Dendritic cell treated with granulocyte-macrophage colony-stimulating factor and Interleukin-4, amounts not matched to agents 40 ng/mL and 50 ng/mL, for 4 days (primary cell): ENCODE measurements at regions not wholly inside any gene's neighbourhood (a gene's known extent, or its start where the extent isn't known, plus 50 kb on each side); places are given as distances from the start of the nearest gene placed in this dataset.
A peak's percentile ranks its signal among the peaks of the same experiment; 100 is the strongest.

Experiments used
- H3K27ac Mint-ChIP-seq: one replicate; pipeline ENCODE4 v1.8.0; 2022; ENCODE audit warnings: mild to moderate bottlenecking, mixed read lengths
- H3K27me3 Mint-ChIP-seq: one replicate; pipeline ENCODE4 v1.8.0; 2022; ENCODE audit warnings: mild to moderate bottlenecking, mixed read lengths
- H3K36me3 Mint-ChIP-seq: one replicate; pipeline ENCODE4 v1.8.0; 2022; ENCODE audit warnings: low read depth, mixed read lengths
- H3K4me1 Mint-ChIP-seq: one replicate; pipeline ENCODE4 v1.8.0; 2022; ENCODE audit warnings: low read depth, mixed read lengths
- H3K4me3 Mint-ChIP-seq: one replicate; pipeline ENCODE4 v1.8.0; 2022; ENCODE audit warnings: mild to moderate bottlenecking, moderate library complexity, mixed read lengths
- H3K9me3 Mint-ChIP-seq: one replicate; pipeline ENCODE4 v1.8.0; 2022; ENCODE audit warnings: mixed read lengths
- intact Hi-C: fragments of 100-400 bp; cut with micrococcal nuclease; formaldehyde crosslinking; loops from one replicate; pipeline ENCODE4 v1.15.0; 2022

DNA sequence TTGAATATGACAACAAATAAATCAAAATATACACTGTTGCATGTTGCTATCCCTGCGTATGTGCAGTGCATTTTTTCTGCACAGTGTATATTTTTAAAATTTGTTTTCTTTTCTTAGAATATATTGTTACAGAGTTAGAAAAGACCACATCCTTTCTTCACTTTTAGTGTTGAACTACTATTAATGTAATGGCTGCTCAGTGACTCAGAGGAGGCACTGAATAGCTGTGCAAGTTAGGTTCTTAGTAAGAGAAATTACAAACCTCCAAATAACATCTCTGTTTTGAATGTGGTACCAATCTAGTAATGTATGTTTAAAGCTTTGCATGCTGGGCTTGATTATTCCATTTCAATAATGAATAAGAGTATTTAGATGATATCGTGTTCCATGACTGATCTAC, 208.9 kb upstream of the PRR16 start:
- Mint-ChIP-seq H3K27ac (no peak overlapping the region), H3K36me3 (no peaks in the 10 kb centered on the region), H3K27me3 (no peaks in the 10 kb centered on the region), H3K4me1 (peaks cover 12% of the 10 kb centered on the region), H3K9me3 (peaks cover under 1% of the 10 kb centered on the region), H3K4me3 (no peak overlapping the region)
- intact Hi-C loops = loop anchor here (5.0 kb wide), 1 partner anchor 118 kb away; no protein-coding TSS in a partner anchor

DNA sequence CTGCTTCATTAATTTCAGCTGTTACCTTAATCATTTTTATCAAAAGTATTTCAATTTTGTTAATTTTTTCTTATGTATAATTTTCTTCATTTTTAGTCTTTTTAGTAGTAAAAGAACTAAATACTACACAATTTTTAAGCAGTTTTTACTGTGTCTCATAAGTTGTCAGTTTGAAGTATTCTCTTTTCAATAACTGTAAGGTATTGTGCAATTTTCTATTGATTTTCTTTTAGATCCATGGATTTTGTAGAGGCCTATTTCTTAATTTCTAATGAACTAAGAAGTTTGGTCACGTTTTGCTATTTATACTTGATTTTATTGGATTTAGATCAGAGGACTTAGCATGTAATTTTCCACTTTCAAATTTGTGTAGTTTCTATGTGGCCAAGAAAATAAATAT, 207.7 kb upstream of the PRR16 start:
- Mint-ChIP-seq H3K27me3 (no peaks in the 10 kb centered on the region), H3K36me3 (no peaks in the 10 kb centered on the region), H3K4me3 (no peak overlapping the region), H3K27ac (no peak overlapping the region), H3K9me3 (peaks cover 7% of the 10 kb centered on the region), H3K4me1 (peaks cover 17% of the 10 kb centered on the region)
- intact Hi-C loops = loop anchor here (5.0 kb wide), 1 partner anchor 119 kb away; no protein-coding TSS in a partner anchor

DNA sequence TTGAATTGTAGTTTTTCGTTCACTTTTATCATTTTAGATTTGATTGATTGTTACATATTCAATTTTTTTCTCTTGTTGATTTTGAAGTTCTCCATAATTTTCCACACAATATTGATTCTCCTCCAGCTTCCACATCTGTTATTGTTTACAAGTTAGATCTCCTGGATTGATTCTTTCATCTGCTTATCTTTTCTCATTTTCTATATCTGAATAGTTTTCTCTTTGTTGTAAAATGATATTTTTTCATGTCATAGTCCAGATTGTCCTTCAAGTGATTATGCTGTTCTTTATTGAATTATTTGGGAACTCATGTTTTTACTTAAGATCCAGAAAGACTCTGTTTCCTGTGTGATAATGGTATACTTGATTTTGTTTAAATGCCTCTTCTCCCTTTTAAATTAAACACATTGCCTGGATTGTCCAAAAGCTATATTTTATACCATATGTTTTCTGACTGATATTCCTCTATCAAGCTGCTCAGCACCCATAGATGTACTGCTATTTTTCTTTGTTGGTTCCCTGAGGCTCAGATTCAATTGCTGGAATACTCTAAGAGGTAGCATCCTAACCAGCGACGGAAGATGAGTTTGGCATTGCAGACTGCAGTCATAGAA, 206.6 kb upstream of the PRR16 start:
- Mint-ChIP-seq H3K36me3 (no peaks in the 10 kb centered on the region), H3K9me3 (peaks cover 7% of the 10 kb centered on the region), H3K27me3 (no peaks in the 10 kb centered on the region), H3K4me3 (peak overlapping the region; percentile 4), H3K27ac (peak overlapping the region; percentile 89), H3K4me1 (peaks cover 17% of the 10 kb centered on the region)
- intact Hi-C loops = loop anchor here (5.0 kb wide), 1 partner anchor 120 kb away; no protein-coding TSS in a partner anchor

DNA sequence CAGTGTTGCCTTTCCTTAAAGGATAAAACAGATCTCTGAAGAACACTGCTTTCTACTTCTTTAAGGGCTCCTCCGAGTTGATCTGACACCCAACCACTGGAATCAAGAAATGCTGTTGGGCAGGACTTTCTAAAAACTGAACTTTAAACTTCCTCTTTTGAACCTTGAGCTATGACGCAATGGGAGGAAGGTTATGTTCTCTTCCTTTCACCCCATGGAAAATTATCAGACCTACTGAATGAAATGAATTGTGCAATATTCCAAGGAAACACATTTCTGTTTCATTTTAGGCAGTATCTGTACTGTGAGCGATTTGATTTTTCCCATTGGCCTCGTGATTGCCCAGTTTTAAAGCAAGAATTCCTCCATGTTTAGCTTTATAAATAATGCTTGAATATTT, 206.0 kb upstream of the PRR16 start:
- Mint-ChIP-seq H3K36me3 (no peaks in the 10 kb centered on the region), H3K27me3 (no peaks in the 10 kb centered on the region), H3K4me3 (no peak overlapping the region), H3K4me1 (peaks cover 17% of the 10 kb centered on the region), H3K9me3 (peaks cover 7% of the 10 kb centered on the region), H3K27ac (peak overlapping the region; percentile 89)
- intact Hi-C loops = loop anchor here (5.0 kb wide), 1 partner anchor 121 kb away; no protein-coding TSS in a partner anchor

DNA sequence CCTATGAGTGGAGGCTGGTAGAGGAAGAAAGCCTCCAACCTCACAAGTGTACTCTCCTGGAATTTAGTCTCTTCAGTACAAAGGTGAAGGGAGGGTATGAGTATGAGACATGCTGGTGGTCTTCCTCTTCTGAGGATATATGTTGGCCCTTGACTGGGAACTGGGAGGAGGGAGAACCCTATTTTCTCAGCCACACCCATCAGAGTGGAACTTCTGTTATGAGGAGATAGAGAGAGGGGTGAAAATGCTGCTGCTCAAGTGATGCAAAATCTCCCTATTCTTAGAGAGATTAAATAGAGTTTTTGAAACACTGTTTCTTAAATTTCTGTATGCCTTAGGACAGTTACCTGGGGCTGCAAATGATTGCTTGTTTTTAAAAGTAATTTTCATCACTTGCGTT, 203.4 kb upstream of the PRR16 start:
- no peaks in the 10 kb centered on the region for H3K36me3 Mint-ChIP-seq
- no peak overlapping the region for H3K4me3 Mint-ChIP-seq
- peaks cover 17% of the 10 kb centered on the region for H3K4me1 Mint-ChIP-seq
- no peaks in the 10 kb centered on the region for H3K27me3 Mint-ChIP-seq
- peaks cover 16% of the 10 kb centered on the region for H3K9me3 Mint-ChIP-seq
- H3K27ac Mint-ChIP-seq = no peak overlapping the region
- intact Hi-C loops = no loop called here

DNA sequence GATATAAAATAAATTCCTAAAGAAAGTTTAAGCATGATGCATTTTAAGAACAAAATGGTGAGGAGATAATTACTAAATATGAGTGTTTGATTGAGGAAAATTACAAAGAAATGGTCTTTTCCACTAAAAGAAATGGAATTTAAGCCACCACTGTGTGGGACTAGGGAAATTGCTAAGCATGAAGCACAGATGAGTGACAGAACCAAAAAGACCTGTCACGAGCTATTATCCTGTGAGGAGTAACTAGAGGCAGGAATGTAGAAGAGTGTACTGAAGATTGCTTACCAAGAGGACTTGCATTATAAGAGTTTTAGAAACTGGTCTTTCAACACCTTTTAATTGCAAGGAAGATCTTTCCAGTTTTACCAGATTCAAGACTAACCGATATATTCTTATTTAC, 193.6 kb upstream of the PRR16 start:
- Mint-ChIP-seq H3K27ac (no peak overlapping the region), H3K27me3 (no peaks in the 10 kb centered on the region), H3K9me3 (peaks cover 29% of the 10 kb centered on the region), H3K4me3 (no peak overlapping the region), H3K4me1 (no peaks in the 10 kb centered on the region), H3K36me3 (peaks cover 10% of the 10 kb centered on the region)
- intact Hi-C loops = no loop called here

DNA sequence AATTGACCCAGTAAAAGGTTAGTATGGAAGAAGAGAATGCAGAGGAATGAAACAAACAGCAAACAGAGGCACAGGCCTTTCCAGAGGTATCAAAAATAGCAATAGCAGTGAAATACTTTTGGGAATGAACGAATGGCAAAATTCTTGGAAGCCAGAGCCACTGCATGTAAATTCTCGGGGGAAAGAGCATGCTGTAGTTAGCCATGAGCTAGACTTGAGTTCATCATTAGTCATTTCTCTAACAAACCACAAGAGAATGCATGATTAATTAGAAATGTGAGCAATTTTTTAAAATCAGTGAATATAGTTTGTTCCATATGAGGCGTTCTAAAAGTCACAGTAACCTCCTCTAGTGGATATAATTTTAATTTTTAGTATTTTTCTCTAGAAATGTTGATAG, 170.3 kb upstream of the PRR16 start:
- Mint-ChIP-seq H3K27ac (no peak overlapping the region), H3K9me3 (no peaks in the 10 kb centered on the region), H3K27me3 (no peaks in the 10 kb centered on the region), H3K4me1 (peaks cover 7% of the 10 kb centered on the region), H3K36me3 (no peaks in the 10 kb centered on the region), H3K4me3 (no peak overlapping the region)
- intact Hi-C loops = no loop called here

DNA sequence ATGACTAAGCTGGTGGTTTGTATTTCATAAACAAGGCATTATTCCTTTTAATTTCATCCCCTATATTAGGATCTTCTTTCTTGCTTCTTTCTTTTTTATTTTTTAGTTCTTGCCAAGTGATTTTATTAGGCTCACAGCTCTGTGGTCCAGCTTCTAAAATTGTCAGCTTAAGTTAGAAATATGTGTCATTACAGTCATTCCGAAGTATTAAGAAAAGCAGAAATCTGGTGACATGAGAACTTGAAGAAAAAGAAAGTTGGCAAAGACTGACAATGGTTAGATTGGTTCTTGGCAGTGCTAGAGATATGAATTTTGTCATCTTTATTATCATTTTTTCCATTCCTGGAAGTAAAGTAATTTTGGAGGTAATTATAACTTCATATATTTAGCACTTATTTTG, 166.5 kb upstream of the PRR16 start:
- Mint-ChIP-seq H3K36me3 (no peaks in the 10 kb centered on the region), H3K27ac (no peak overlapping the region), H3K4me1 (peaks cover 7% of the 10 kb centered on the region), H3K27me3 (no peaks in the 10 kb centered on the region), H3K4me3 (no peak overlapping the region), H3K9me3 (no peaks in the 10 kb centered on the region)
- intact Hi-C loops = no loop called here

DNA sequence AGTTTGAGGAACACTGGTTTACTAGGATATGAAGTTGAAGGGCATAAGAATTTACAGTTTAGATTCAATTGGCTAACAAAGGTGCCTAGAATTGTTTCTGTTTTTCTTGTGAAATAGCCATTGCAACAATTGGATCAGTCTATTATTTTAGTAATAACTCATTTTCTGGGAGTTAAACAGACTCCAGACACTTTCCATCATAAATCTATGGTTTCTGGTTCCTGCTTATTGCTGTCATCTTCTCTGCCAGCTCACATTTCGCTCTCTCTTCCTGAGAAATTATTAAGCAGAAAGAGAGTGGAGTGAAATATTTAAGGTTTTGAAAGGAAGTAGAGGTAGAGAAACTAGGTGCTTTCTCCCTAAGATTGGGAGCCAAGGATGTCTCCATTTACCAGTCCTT, 165.1 kb upstream of the PRR16 start:
- no peak overlapping the region for H3K4me3 Mint-ChIP-seq
- intact Hi-C loops = no loop called here
- no peaks in the 10 kb centered on the region for H3K36me3 Mint-ChIP-seq
- H3K27ac Mint-ChIP-seq = no peak overlapping the region
- H3K9me3 Mint-ChIP-seq = peaks cover 5% of the 10 kb centered on the region
- no peaks in the 10 kb centered on the region for H3K27me3 Mint-ChIP-seq
- H3K4me1 Mint-ChIP-seq = no peaks in the 10 kb centered on the region

DNA sequence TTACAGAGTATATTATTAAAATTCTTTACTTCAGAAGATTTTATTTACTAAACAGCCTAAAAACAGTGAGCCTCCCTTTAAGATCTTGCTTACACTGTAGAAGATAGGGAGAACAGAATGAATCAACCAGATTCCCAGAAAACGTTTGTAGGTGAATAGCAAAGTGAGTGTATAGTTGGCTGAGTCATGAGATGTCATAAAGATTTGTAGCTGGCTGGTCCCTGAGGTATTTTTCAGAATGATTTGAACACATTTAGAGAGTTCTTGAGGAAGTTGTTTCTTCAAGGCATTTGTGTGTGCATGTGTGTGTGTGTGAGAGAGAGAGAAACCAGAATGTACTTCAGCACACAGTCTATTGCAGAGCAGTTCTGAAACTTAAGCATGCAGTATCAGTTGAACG, 159.4 kb upstream of the PRR16 start:
- intact Hi-C loops = no loop called here
- Mint-ChIP-seq H3K36me3 (no peaks in the 10 kb centered on the region), H3K27ac (no peak overlapping the region), H3K4me3 (no peak overlapping the region), H3K4me1 (peaks cover 5% of the 10 kb centered on the region), H3K9me3 (peaks cover 5% of the 10 kb centered on the region), H3K27me3 (no peaks in the 10 kb centered on the region)

DNA sequence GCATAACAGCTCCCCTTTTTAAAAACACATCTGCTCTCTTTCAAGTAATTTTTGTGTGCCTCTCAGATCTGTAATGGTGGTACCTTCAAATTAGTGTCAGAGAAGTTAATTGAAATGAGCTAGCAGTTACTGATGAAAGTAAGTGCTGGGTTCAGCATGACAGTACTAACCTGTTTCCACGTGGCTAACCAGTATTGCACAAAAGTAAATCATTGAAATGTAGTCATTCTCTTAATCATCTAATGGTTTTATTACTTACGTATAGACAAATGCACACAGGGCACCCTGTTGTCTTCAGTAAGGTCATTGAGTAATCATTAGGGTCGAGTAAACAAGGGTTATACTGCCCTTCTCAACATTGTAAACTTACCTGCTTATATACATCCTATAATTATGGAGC, 157.8 kb upstream of the PRR16 start:
- Mint-ChIP-seq H3K36me3 (no peaks in the 10 kb centered on the region), H3K27ac (no peak overlapping the region), H3K4me3 (no peak overlapping the region), H3K9me3 (peaks cover 5% of the 10 kb centered on the region), H3K27me3 (no peaks in the 10 kb centered on the region), H3K4me1 (peaks cover 5% of the 10 kb centered on the region)
- intact Hi-C loops = no loop called here

DNA sequence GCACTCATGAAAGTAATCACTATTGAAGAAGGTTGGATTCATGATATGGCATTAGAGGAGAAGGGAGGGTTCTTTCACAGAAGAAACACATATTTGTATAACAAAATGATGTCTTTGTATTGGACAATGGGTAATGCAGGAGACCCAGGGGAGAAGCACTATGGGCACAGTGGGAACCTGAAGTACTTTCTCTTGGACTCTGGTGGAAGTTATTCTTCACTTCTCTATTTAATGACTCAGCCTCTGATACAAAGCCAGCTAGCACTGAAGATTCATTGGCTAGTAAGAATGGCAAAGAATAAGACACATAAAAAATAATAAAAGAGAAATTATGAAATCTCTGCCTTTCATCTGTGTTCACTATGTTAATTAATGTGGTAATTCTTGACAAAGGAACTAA, 149.9 kb upstream of the PRR16 start:
- Mint-ChIP-seq H3K9me3 (peaks cover 30% of the 10 kb centered on the region), H3K4me3 (no peak overlapping the region), H3K4me1 (peaks cover 6% of the 10 kb centered on the region), H3K36me3 (peaks cover 12% of the 10 kb centered on the region), H3K27ac (no peak overlapping the region), H3K27me3 (no peaks in the 10 kb centered on the region)
- intact Hi-C loops = no loop called here

DNA sequence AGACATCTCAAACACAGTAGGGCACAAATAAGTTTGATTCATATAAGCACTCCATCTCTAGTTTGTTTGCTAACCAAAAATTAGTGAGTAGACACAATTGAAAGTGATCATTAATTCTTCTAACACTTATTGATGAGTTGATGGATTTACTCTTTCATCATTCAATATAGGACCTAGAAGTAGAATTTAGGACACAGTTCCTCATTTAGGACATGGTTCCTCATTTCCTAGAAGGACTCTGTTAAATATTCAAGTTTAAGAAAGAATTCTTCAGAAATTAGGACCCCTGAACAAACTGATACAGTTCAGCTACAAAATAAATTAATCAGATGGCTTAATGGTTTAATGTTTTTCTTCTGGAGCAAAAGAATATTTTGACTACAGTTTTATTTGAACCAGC, 143.5 kb upstream of the PRR16 start:
- Mint-ChIP-seq H3K4me1 (no peaks in the 10 kb centered on the region), H3K36me3 (peaks cover 4% of the 10 kb centered on the region), H3K9me3 (peaks cover 14% of the 10 kb centered on the region), H3K27ac (no peak overlapping the region), H3K4me3 (no peak overlapping the region), H3K27me3 (no peaks in the 10 kb centered on the region)
- intact Hi-C loops = no loop called here

DNA sequence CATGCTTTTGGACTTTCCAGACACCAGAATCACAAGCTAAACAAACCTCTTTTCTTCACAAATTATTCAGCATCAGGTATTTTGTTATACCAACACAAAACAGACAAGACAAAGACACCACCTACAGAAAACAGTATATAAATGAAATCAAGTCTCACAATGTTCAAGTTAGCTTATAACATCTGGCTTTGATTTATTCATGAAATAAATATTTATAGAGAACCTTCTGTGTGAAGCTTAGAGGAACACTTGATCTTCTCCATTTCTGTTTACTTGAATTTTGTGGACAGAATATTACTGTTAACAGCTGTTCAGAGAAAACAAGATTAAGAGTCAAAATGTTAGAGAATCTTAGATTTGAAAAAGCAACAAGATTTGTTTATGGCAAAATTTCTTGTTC, 137.4 kb upstream of the PRR16 start:
- no peaks in the 10 kb centered on the region for H3K4me1 Mint-ChIP-seq
- no peak overlapping the region for H3K27ac Mint-ChIP-seq
- H3K9me3 Mint-ChIP-seq = peaks cover 8% of the 10 kb centered on the region
- intact Hi-C loops = loop anchor here (5.0 kb wide), 1 partner anchor 126 kb away; no protein-coding TSS in a partner anchor
- no peaks in the 10 kb centered on the region for H3K36me3 Mint-ChIP-seq
- H3K4me3 Mint-ChIP-seq = no peak overlapping the region
- H3K27me3 Mint-ChIP-seq = no peaks in the 10 kb centered on the region

DNA sequence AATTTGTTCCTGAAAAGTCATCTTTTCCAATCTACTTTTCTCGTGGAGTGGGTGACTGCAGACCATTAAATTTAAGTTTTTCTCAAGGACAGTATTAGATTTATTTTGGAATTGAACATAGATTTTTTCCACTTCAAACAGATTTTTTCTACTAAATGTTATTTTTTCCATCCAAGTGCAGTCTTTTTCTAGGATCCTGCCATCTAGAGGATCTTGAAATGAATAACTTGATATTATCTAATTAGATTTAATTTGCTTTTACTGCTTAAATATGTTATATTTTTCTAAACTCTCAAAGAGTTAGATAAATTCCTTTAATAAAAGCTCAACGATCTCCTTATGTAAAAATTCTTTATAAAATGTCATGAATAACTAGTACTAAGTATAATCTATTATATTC, 136.9 kb upstream of the PRR16 start:
- Mint-ChIP-seq H3K4me1 (no peaks in the 10 kb centered on the region), H3K27me3 (no peaks in the 10 kb centered on the region), H3K36me3 (no peaks in the 10 kb centered on the region), H3K27ac (no peak overlapping the region), H3K9me3 (peaks cover 8% of the 10 kb centered on the region), H3K4me3 (no peak overlapping the region)
- intact Hi-C loops = loop anchor here (5.0 kb wide), 1 partner anchor 125 kb away; no protein-coding TSS in a partner anchor
